ENCODE measurements at regions not wholly inside any gene's neighbourhood (a gene's known extent, or its start where the extent isn't known, plus 50 kb on each side); places are given as distances from the start of the nearest gene placed in this dataset.

- TF ChIP-seq CTCF (IDR thresholded peaks at IDR 0.05; ENCODE audit: low read depth, low read length) (no peak), POLR2A (IDR thresholded peaks at IDR 0.05; ENCODE audit: extremely low read depth, insufficient read length) (no peak)
These were observed 207.2 kb upstream of the IGF1 start for GRCh38 chr12:102687523-102687922.

Measured in NB4 (cell line).